ENCODE measurements at regions not wholly inside any gene's neighbourhood (a gene's known extent, or its start where the extent isn't known, plus 50 kb on each side); places are given as distances from the start of the nearest gene placed in this dataset.
"Not testable (repeated sequence)": the region's sequence is repeated elsewhere in the genome, so short reads cannot be mapped to it uniquely, and the experiment has no call there.

GRCh38 chr13:44312131-44312530 lies 61.5 kb upstream of the SERP2 start:
- no peak for DNase-seq

DNA sequence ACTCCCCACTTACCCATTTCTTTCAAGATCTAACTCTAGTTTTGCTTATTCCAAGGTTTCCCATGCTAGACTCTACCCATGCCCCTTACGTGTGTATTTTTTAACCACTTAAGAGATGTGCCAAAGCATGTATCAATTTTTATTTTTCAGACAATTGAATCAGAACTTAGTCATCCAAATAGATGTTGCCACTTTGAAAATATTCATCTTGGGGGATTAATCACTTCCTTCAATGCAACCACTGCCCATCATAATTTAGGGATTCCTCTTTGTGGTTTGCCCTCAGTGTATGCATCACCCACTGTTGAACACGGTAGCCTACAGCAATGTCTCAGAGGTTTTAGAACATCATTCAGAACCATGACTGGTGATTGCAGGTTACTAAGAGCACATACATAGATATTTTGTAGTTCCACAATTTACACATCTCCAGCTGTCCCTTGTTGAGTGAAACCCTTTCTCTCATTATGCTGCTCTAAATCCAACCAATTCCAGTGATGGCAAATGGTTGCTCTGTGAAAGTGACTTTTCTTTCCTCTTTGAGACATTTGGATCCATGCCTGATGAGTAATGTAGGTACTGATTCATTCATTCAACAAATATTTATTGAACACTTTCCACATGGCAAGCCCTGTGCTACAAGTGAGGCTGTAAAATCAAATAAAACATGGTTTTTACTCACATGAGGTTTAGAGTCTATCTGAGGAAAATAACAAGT lies 60.6 kb upstream of the SERP2 start:
- no peak for DNase-seq

DNA sequence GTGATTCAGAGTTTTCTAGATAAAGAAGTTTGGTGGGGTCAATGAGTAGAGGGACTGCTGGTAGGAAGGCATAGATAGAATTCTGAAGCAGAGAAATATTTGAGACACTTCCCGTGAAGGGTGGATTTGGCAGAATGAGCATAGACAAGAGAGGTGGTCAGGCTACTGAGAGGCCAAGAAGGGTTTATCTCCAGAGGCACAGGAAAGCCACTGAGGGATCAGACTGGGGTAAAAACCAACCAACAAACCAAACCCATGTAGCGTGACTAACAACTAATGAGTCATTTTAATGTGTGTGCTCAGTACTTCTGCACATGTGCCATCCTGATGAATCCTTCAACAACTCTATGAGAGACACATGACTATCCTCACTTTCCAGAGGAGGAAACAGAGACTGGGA lies 60.0 kb upstream of the SERP2 start:
- no peak for DNase-seq

DNA sequence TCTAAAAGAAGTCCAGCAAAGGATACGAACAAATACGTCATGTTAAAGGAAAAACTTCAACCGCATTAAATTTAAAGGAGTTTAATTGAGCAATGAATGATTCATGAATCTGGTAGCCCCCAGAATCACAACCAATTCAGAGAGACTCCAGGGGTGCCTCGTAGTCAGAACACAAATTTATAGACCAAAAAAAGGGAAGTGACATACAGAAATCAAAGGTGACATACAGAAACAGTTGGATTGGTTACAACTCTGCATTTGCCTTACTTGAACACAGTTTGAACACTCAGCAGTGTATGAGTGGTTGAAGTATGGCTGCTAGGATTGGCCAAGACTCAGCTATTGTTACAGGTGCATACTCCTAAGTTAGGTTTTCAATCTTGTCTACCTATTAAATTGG lies 59.5 kb upstream of the SERP2 start:
- DNase-seq, result not testable (repeated sequence)

DNA sequence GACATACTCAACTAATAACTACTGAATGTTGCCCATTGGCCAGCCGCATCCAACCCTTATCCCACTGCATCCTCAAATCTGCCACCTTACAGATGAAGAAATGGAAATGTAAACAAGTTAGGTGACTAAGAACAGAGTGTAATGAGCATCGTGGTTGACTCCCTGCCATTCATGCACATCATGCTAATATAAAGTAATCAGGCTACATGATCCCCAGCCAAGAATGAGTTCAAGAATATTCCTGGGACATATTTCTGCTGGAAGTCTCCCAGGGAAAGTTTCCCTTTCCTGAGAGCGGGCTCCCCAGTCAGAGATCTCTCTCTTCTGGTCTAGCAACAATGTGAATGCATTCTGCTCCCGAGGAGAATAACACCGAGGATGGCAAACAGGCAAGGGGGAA lies 55.9 kb upstream of the SERP2 start:
- DNase-seq, result no peak

GRCh38 chr13:44318161-44318560 lies 55.5 kb upstream of the SERP2 start:
- no peak for DNase-seq

DNA sequence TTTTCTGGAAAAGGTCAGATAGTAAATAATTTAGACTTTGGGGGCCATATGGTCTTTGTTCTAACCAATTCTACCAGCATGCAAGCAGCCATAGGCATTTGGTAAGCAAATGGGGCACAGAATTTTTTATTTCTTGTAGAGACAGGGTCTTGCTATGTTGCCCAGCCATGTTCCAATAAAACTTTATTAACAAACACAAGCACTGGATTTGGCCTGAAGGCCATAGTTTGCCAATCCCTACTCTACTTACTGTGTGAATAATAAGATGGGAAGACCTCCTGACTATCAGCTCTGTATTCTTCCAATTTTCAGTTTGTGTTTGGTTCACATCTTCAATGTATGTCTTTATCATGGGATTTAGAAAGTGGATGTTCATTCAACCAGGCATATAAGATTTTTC lies 53.0 kb upstream of the SERP2 start:
- DNase-seq, result no peak

- DNase-seq, result no peak
Measured at GRCh38 chr13:44321961-44322360, 51.7 kb upstream of the SERP2 start.

DNA sequence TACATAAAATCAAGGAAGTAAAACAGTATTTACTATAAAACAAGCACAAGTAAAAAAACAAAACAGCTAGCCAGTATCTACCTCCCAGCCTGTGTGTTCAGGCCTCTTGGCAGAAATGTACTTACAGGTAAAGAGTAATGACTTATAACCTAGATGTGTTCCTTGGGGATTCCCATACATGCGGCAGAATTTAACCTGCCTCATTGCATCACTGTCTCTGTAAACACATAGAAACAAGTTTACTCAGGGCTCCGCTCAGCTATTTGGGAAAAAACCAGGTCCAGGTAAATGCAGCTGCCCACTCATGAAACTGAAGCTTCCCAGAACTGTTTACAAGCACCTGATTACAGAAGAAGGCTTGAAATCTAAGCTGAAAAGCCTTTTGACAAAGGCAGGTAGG lies 50.7 kb upstream of the SERP2 start:
- no peak for DNase-seq

- DNase-seq, result no peak
Measured at GRCh38 chr13:44323754-44324153, 49.9 kb upstream of the SERP2 start.
